Keratinocyte (primary cell): ENCODE measurements at regions not wholly inside any gene's neighbourhood (a gene's known extent, or its start where the extent isn't known, plus 50 kb on each side); places are given as distances from the start of the nearest gene placed in this dataset.

Experiments used
- DNase-seq: peaks from one replicate; pipeline ENCODE4 v3.0.0-alpha.2; 2011; ENCODE audit warnings: low read depth, missing footprints, low spot score
- FAIRE-seq: peaks from 2 replicates; lab custom pipeline; 2011; peaks lifted over from hg19 to GRCh38; lab: Jason Lieb, UNC
- H2AFZ ChIP-seq: 2 replicates; pipeline ENCODE4 v1.6.0; 2012; ENCODE audit warnings: low read length, control low read depth, inconsistent platforms; ENCODE audit not compliant: control insufficient read depth
- H3K27ac ChIP-seq: 2 replicates; pipeline ENCODE4 v1.5.1; 2011; ENCODE audit warnings: low read length; ENCODE audit not compliant: control insufficient read depth, insufficient read depth
- H3K27me3 ChIP-seq: 3 replicates; pipeline ENCODE4 v1.6.0; 2011; ENCODE audit warnings: low read length; ENCODE audit not compliant: control insufficient read depth, insufficient read depth; ENCODE audit errors: extremely low read depth
- H3K36me3 ChIP-seq, 2 experiments: 2 replicates in 1 of 2; 3 replicates in 1 of 2; pipeline ENCODE4 v1.5.1; 2011; ENCODE audit warnings: low read length in 2 of 2, mild to moderate bottlenecking in 1 of 2; ENCODE audit not compliant: control insufficient read depth in 2 of 2, insufficient read depth in 2 of 2; ENCODE audit errors: extremely low read depth in 1 of 2
- H3K4me1 ChIP-seq: 3 replicates; pipeline ENCODE4 v1.5.1; 2011; ENCODE audit warnings: low read length; ENCODE audit not compliant: control insufficient read depth, insufficient read depth; ENCODE audit errors: extremely low read depth
- H3K4me2 ChIP-seq: 3 replicates; pipeline ENCODE4 v1.6.0; 2011; ENCODE audit warnings: low read depth, low read length; ENCODE audit not compliant: control insufficient read depth, insufficient read depth; ENCODE audit errors: extremely low read depth
- H3K4me3 ChIP-seq, 3 experiments: fragments of 200-600 bp in 1 of 3; sonication (generic) in 1 of 3; 2 replicates in 2 of 3; 3 replicates in 1 of 3; pipeline ENCODE4 v1.5.1; 2011 to 2016; ENCODE audit warnings: low read length in 3 of 3, mild to moderate bottlenecking in 3 of 3, control low read depth in 2 of 3, inconsistent platforms in 1 of 3, low read depth in 1 of 3, mixed read lengths in 1 of 3, mixed run types in 1 of 3, moderate library complexity in 1 of 3; ENCODE audit not compliant: control insufficient read depth in 2 of 3, insufficient read depth in 2 of 3; ENCODE audit errors: extremely low read depth in 1 of 3
- H3K79me2 ChIP-seq: 2 replicates; pipeline ENCODE4 v1.6.0; 2012; ENCODE audit warnings: low read length; ENCODE audit not compliant: control insufficient read depth, insufficient read depth
- H3K9ac ChIP-seq: 3 replicates; pipeline ENCODE4 v1.6.0; 2011; ENCODE audit warnings: low read length; ENCODE audit not compliant: control insufficient read depth, insufficient read depth; ENCODE audit errors: extremely low read depth
- H3K9me1 ChIP-seq: 3 replicates; pipeline ENCODE4 v1.6.0; 2011; ENCODE audit warnings: low read length; ENCODE audit not compliant: control insufficient read depth, insufficient read depth; ENCODE audit errors: extremely low read depth
- H3K9me3 ChIP-seq: 2 replicates; pipeline ENCODE4 v1.5.1; 2012; ENCODE audit warnings: low read depth, low read length; ENCODE audit not compliant: control insufficient read depth
- H4K20me1 ChIP-seq: 3 replicates; pipeline ENCODE4 v1.6.0; 2011; ENCODE audit warnings: low read length; ENCODE audit not compliant: control insufficient read depth, insufficient read depth; ENCODE audit errors: extremely low read depth
- EZH2 ChIP-seq: IDR thresholded peaks from one replicate; pipeline ENCODE4 v1.6.1; 2012; ENCODE audit warnings: inconsistent platforms, mild to moderate bottlenecking, low read length, moderate library complexity
- dilution Hi-C: fragments of 300-500 bp; cut with MboI; formaldehyde crosslinking; loops from one replicate; pipeline ENCODE4 v1.7.0; 2020; ENCODE audit warnings: low sequenced_read_pairs; ENCODE audit not compliant: extremely low pct_ligation_motif_present
- TF ChIP-seq, protein P1 (sequence below), 3 experiments: IDR thresholded peaks in 1 of 3; conservative IDR thresholded peaks in 1 of 3; optimal IDR thresholded peaks in 1 of 3; 2 replicates in 2 of 3; 3 replicates in 1 of 3; pipeline versions ENCODE3 to v1.5.1; 2011; ENCODE audit warnings: low read length in 3 of 3, mild to moderate bottlenecking in 3 of 3, moderate library complexity in 2 of 3, control low read depth in 1 of 3, inconsistent platforms in 1 of 3; ENCODE audit not compliant: insufficient read depth in 2 of 3; ENCODE audit errors: extremely low read depth in 1 of 3

DNA sequence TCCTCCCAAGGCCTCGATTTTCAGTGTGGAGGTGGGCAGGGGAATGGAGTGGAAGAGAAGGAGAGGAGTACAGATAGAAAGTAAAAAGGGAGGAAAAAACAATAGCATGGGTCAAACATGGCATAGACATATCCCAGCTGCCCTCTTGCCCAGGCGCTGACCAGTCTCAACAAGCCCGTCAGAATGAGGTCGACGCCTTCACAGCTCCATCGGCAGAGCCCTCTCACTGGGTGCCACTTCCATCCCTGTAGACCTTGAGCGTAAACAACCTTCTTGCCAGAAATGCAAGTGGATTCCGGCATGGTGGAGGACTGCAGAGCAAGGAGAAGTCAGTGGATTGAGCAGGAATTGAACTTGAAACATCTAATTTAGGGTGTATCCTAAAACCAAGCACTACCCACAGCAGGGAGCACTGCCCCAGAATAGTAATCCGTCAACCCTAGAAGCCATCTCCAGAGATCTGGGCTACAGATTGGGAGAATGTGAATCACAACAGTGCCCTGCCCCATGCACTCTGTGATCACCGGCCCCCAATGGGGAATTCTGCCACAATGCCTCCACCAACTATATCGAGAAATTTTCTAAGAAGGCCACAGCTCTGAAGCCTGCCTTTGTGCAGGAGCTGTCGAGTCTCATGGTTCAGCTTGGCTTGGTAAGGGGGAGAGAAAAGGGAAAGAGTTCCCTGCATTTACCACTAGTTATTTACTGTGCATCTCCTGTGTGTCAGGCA, 190.1 kb downstream of the UACA start:
- no peaks in the 10 kb centered on the region for H3K79me2 ChIP-seq
- no peak overlapping the region for H3K4me3 ChIP-seq
- no peaks in the 10 kb centered on the region for H3K9me3 ChIP-seq
- H3K36me3 ChIP-seq: no peaks in the 10 kb centered on the region
- no peaks in the 10 kb centered on the region for H3K4me1 ChIP-seq
- H3K27ac ChIP-seq: no peak overlapping the region
- H4K20me1 ChIP-seq: no peaks in the 10 kb centered on the region
- peaks cover 31% of the 10 kb centered on the region for H3K27me3 ChIP-seq
- no peak for DNase-seq
- TF ChIP-seq, protein P1, sequence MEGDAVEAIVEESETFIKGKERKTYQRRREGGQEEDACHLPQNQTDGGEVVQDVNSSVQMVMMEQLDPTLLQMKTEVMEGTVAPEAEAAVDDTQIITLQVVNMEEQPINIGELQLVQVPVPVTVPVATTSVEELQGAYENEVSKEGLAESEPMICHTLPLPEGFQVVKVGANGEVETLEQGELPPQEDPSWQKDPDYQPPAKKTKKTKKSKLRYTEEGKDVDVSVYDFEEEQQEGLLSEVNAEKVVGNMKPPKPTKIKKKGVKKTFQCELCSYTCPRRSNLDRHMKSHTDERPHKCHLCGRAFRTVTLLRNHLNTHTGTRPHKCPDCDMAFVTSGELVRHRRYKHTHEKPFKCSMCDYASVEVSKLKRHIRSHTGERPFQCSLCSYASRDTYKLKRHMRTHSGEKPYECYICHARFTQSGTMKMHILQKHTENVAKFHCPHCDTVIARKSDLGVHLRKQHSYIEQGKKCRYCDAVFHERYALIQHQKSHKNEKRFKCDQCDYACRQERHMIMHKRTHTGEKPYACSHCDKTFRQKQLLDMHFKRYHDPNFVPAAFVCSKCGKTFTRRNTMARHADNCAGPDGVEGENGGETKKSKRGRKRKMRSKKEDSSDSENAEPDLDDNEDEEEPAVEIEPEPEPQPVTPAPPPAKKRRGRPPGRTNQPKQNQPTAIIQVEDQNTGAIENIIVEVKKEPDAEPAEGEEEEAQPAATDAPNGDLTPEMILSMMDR (optimal IDR thresholded peaks at IDR 0.05 in 1 of 3, IDR thresholded peaks at IDR 0.05 in 1 of 3, conservative IDR thresholded peaks at IDR 0.05 in 1 of 3; ENCODE audit: extremely low read depth in 1 of 3, insufficient read depth in 2 of 3, low read length in 3 of 3): no peak
- no peak for TF ChIP-seq EZH2
- H3K9ac ChIP-seq: no peak overlapping the region
- dilution Hi-C loops: no loop called here
- no peak overlapping the region for H2AFZ ChIP-seq
- no peaks in the 10 kb centered on the region for H3K9me1 ChIP-seq
- no peak for FAIRE-seq
- H3K4me2 ChIP-seq: no peak overlapping the region

DNA sequence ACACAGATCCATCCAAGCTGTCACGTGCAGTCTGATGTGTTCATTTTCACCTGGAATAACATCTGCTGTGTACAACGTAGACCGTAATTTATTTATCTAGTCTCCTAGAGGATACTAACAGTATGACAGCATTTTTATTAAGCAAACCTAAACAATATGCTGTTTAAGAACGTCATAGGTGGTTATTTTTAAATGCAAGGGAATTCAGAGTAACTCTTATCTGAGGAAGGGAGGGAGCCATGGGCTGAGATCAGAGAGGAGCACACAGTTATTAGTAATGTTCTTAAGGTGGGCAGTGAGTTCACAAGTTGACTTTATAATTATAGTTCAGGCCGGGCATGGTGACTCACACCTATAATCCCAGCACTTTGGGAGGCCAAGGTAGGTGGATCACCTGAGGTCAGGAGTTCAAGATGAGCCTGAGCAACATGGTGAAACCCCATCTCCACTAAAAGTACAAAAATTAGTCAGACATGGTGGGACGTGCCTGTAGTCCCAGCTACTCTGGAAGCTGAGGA, 193.6 kb downstream of the UACA start:
- H3K9me3 ChIP-seq: no peaks in the 10 kb centered on the region
- H4K20me1 ChIP-seq: no peaks in the 10 kb centered on the region
- H3K79me2 ChIP-seq: no peaks in the 10 kb centered on the region
- H2AFZ ChIP-seq: no peak overlapping the region
- H3K27me3 ChIP-seq: peaks cover 17% of the 10 kb centered on the region
- no peaks in the 10 kb centered on the region for H3K4me1 ChIP-seq
- dilution Hi-C loops: no loop called here
- H3K9me1 ChIP-seq: no peaks in the 10 kb centered on the region
- TF ChIP-seq, protein P1 (optimal IDR thresholded peaks at IDR 0.05 in 1 of 3, IDR thresholded peaks at IDR 0.05 in 1 of 3, conservative IDR thresholded peaks at IDR 0.05 in 1 of 3; ENCODE audit: extremely low read depth in 1 of 3, insufficient read depth in 2 of 3, low read length in 3 of 3): no peak
- TF ChIP-seq EZH2: no peak
- no peak for FAIRE-seq
- H3K9ac ChIP-seq: no peak overlapping the region
- H3K4me2 ChIP-seq: no peak overlapping the region
- no peak overlapping the region for H3K27ac ChIP-seq
- no peak for DNase-seq
- no peaks in the 10 kb centered on the region for H3K36me3 ChIP-seq
- H3K4me3 ChIP-seq: no peak overlapping the region
